HG03378 (cell line): ENCODE measurements at regions not wholly inside any gene's neighbourhood (a gene's known extent, or its start where the extent isn't known, plus 50 kb on each side); places are given as distances from the start of the nearest gene placed in this dataset.
"Not testable (repeated sequence)": the region's sequence is repeated elsewhere in the genome, so short reads cannot be mapped to it uniquely, and the experiment has no call there.

Source experiments
- ATAC-seq: cut with Tn5 transposase; IDR thresholded peaks from one replicate; pipeline ENCODE4 v1.9.1; 2021; ENCODE audit warnings: mild to moderate bottlenecking, moderate library complexity; ENCODE audit not compliant: unreplicated experiment

GRCh38 chr3:89013536-89013935 lies 93.9 kb upstream of the EPHA3 start:
- no peak for ATAC-seq

GRCh38 chr3:89017531-89017930 lies 89.9 kb upstream of the EPHA3 start:
- ATAC-seq = no peak

GRCh38 chr3:89025185-89025584 lies 82.2 kb upstream of the EPHA3 start:
- ATAC-seq = no peak

- no peak for ATAC-seq
These were observed 74.9 kb upstream of the EPHA3 start for GRCh38 chr3:89032346-89033013.

- not testable (repeated sequence) for ATAC-seq
These were observed 72.7 kb upstream of the EPHA3 start for GRCh38 chr3:89034723-89035122.

- ATAC-seq = no peak
These were observed 68.6 kb upstream of the EPHA3 start for GRCh38 chr3:89038869-89039268.

GRCh38 chr3:89042236-89042835 lies 65.1 kb upstream of the EPHA3 start:
- ATAC-seq = no peak

- ATAC-seq = no peak
These were observed 64.0 kb upstream of the EPHA3 start for GRCh38 chr3:89043406-89043932.

- no peak for ATAC-seq
These were observed 60.8 kb upstream of the EPHA3 start for GRCh38 chr3:89046661-89047060.

GRCh38 chr3:89049119-89049518 lies 58.3 kb upstream of the EPHA3 start:
- ATAC-seq = no peak

GRCh38 chr3:89052386-89052785 lies 55.0 kb upstream of the EPHA3 start:
- no peak for ATAC-seq

GRCh38 chr3:89057398-89057797 lies 50.0 kb upstream of the EPHA3 start:
- no peak for ATAC-seq
